Islet of Langerhans (tissue), 1 donor: ENCODE measurements at regions not wholly inside any gene's neighbourhood (a gene's known extent, or its start where the extent isn't known, plus 50 kb on each side); places are given as distances from the start of the nearest gene placed in this dataset.
"Not testable (repeated sequence)": the region's sequence is repeated elsewhere in the genome, so short reads cannot be mapped to it uniquely, and the experiment has no call there.

ENCODE experiments used
- FAIRE-seq: peaks from one replicate; lab custom pipeline; 2011; peaks lifted over from hg19 to GRCh38; lab: Jason Lieb, UNC

DNA sequence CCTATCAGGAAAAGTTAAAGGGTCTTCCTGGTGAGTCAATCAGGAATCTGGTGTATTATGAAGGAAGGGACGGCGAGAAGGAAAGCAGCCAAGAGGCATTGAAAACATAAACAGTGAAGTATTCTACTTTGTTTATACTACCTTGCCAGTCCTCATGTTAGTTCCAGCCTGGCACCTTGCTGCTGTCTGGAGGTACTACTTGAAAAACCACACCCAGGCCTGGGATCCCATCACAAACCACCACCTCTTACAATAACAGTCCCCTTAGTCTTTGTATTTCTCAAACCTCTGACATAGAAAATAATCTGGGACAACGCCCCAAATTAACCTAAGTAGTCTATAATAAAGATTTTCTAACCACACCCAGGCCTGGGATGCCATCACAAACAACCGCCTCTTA, 676.7 kb upstream of the SOX9 start:
- no peak for FAIRE-seq

DNA sequence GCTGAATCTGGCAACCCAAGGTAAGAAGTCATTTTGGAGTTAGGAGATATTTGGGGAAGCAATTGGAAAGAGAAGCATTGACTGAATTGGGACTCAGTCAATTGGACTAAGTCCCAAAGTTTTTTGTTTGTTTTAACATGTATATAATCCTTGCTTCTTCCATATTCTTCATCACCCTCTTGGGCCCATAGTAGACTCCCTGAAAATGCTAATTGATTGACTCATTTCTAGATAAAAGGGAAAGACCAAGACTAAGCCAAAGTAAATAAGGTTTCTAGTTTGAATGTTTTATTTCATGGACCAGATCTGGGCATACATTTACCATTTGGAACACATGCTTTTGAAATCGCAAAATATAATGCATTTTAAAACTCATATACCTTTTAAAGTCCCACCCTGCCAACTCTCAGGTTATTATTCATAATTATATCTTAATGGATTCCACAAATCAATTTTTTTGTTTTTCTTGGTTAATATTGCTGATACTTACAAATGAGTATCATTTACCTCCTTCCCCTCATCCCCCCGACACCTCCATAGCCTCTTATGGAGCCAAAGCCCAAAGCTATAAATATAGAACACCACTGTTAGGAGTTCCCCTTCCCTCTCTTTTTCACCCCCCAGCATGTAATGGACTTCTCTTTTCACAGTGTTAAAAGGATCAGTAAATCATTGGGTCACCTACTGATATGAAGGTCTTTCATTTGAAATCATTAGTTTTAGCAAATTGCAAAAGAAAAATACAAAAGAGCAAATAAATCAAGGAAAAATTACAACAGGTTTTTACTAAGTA, 674.0 kb upstream of the SOX9 start:
- peak; percentile 43 for FAIRE-seq

DNA sequence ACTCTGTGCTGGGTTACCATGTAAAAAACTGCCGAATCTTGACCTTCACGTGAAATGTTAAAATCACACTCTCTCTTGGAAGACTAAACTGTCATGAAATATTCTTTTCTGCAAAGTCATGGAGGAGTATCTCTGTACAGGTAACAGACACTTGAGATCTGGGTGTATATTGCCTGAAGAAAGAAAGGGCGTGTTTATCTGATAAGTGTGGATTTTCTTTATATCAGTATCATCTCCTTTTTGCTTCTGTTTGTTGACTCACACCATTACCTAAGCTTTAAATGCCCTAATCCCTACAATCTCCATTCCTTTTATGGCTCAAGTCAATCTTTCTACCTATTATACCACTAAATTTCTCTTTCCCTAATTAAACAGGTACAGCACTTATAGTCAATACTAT, 673.2 kb upstream of the SOX9 start:
- no peak for FAIRE-seq

DNA sequence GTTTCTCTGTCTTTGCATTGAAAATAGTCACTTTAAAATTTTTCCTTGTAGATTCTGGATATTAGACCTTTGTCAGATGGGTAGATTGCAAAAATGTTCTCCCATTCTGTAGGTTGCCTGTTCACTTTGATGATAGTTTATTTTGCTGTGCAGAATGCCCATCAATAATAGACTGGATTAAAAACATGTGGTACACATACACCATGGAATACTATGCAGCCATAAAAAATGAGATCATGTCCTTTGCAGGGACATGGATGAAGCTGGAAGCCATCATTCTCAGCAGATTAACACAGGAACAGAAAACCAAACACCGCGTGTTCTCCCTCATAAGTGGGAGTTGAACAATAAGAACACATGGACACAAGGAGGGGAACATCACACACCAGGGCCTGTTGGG, 670.2 kb upstream of the SOX9 start:
- not testable (repeated sequence) for FAIRE-seq

DNA sequence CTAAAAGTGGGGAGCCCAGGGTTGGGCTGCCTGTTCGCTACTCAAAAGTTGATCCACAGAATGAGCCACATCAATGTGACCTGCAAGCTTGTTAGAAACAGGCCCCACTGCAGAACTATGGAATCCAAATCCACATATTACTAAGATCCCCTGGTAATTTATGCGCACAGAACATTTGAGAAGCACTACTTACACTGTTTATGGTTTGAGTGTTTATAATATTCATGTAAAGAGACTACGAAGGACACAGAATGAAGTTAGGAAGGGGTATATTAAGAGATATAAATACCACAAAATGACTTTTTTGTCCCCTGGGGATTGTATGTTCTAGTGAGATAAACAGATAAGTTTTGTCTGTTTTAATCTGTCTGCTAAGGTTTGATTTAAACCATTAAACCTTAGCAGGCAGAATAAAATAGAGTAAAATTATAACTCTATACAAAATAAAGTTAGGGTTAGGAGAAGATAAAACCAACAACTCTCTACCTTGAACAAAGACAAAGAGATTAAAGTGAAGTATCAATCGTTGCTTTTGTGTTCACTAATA, 666.9 kb upstream of the SOX9 start:
- no peak for FAIRE-seq

DNA sequence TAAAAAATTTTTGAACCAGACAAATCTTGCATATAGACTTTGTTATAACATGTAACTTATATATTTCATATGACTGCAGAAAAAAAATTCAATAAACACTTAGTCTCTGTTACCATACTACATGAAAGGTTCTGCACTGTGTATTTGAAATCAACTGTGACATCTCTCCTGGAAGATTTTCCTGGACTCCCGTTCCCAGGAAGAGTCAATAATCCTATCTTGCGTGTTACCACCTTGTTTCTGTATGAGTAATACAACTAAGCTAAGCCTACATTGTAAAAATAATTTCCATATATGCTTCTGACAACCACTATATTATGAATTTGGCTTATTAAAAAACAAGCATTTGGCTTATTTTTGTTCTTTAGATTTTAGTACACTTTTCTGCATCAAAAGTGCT, 665.6 kb upstream of the SOX9 start:
- no peak for FAIRE-seq

DNA sequence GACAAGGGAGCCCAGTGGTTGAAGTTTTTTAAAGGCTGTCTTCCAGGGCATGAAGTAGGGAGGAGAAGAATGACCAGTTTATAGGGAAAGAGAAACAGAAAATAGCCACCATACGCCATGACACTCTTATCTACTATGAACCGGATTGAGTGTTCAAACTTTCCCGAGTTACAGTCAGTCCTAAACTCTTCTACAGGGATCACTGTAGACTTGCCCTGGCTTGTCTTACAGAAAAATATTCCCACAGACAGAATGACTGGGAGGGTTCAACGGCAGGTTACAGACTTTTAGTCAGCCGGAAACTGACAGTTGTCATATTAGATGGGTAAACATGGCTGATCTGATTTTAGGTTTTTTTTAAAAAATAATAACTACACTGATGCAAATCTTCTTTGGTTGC, 662.5 kb upstream of the SOX9 start:
- FAIRE-seq: no peak

DNA sequence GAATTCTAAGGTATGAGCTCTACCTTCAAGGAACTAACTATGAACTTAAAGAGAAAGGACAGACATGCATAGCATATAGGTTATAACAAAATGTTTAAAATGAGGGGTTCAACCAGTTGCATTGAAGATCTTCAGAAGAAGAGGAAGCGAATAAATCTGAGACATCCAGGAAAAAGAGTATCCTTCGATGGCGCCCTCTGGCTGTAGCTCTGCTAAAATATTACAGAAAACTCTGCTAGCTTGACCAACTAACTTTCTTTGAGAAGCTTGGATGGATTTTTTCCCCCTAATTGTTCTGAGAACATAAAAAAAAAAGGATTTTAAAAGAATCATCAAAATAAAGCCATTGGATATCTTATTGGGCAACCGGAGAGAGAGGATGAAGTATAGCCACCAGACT, 659.9 kb upstream of the SOX9 start:
- no peak for FAIRE-seq

DNA sequence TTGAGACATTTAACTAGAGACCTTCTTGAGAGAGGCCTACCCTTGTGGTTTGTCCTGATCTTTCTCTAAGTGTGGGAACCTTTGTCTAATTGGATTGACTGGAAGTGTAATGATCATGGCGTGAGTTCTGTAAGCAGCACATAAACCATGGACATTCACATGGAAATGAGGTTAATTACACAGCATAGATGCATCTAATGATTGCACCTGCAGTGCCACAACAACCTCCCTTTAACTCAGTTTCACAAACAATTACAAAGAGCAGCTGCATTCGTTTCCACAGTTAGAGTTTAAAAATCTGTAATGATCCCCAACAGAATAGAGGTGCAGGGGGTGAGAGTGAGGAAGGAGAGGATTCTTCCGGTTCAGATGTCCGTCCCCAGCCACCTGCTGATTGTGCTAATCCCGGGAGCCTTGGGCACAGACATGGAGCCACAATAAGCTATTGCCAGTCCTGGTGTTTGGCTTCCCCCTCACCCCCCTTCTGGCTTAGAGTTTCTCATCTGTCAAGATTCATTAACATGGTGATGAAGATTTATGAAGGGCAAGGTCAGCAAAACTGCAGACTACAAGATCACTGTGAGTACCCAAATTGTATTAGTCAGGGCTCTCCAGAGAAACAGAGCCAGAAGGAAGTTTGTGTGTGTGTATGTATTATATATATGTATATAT, 659.2 kb upstream of the SOX9 start:
- no peak for FAIRE-seq

DNA sequence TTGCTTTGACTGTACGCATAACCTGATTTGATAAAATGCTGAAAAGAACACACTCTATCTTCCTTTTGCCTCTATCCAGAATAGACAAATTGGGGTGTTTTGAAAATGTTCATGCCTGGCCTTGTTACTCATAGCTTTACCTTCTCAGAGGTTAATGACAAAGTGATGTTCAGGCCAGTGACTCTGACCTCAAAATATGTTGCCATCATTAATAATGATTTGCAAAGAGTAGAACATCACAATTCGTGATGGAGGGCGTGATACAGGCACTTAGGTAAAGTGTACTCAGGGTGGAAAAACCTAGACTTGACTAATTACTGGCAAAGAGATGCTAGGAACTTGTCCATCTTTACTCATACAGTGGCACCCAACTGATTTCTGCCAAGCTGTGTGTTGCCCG, 656.6 kb upstream of the SOX9 start:
- no peak for FAIRE-seq

DNA sequence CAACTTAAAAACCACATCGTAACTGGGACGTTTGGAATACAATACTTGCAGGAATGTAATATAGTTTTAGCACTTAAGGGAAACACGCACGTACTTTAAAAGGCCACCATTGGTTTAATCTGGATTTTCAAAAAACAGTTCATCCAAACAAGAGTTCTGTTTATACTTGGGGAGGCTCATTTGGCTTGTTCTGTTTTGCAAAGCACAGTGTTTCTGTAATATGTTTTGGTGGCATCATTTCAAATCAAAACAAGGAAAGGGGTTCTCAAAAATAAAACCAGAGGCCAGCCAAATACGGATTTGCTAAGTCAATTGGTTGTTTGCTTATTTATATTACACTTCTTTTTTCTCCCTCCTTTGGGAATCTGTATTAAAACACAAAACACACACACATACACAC, 656.1 kb upstream of the SOX9 start:
- FAIRE-seq: no peak

DNA sequence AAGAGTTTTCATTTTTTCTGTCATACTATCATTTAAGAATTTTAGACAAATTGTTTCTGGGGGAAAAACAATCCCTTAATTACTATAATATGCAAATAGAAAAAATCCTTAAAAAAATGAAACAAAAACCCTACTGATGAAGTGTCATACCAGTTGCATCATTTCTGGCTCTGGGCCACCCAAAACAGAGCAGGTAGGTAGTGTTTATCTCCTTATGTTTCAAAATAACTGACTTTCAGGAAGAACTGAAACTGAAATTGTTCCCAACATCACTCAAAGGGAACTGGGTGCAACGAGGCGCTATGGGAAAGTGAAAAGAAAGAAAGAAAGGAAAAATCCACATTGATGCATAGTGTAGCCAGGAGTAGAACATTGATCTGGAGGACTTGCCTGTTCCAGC, 653.1 kb upstream of the SOX9 start:
- FAIRE-seq: no peak

DNA sequence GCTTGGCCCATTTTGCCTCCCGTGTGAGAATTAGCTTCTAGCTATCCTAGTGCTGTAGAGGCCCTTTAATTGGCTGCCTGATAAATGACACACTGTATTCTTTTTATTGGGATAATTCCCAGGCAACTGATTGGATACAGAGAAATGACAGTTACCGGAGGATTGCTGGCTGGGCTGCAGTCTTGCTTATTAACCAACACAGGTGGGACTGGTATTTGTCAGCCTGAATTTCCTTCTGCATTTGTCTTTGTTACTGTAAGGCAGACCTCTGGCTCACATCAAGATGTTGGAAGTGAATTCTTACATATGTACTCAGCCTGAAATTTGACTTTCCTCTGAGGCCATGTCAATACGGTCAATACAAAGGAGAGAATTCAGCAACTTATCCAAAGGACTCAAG, 650.8 kb upstream of the SOX9 start:
- FAIRE-seq: no peak

DNA sequence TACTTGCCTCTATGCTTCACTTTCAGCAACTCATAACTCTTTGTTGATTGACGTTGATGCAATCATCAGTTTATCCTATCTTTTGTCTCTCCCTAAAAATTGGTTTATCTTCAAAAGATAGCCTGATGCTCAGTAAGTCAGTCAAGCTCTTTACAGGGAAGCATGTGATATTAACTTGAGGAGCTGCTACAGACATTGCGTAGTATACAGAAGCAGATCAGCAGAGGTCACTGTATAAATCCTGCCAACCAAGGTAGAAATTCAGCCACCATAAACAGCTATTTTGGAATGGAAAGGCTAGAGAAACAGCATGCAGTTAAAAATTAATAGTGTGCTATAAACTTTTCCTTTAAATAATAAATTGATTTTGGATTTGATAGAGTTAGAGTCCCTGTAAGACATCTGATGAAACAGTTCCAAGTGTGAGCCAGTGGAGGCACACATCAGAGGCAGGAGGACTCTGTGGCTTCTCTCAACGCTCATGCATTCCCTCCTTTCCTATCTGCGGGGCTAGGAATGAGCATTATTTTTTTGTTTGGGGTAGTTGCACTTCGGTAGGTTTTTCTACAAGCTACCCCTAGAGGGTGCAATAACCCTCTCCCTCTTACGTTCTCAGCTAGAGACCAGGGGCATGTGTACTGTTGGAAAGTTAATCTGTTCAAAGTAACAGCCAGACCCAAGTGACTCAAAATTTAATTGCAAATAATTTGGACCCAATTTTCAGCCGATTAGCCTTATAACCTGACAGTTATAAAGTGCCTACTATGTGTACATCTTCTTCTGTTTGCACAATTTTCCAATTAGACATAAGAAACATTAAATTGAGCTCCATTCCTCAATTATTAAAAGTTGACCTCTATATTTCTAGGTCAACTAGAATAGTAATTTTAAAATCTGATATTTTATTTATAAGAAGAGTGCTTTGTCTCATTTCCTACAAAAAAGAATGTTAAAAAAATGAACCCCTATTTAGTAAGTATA, 647.7 kb upstream of the SOX9 start:
- peak; percentile 93 for FAIRE-seq

DNA sequence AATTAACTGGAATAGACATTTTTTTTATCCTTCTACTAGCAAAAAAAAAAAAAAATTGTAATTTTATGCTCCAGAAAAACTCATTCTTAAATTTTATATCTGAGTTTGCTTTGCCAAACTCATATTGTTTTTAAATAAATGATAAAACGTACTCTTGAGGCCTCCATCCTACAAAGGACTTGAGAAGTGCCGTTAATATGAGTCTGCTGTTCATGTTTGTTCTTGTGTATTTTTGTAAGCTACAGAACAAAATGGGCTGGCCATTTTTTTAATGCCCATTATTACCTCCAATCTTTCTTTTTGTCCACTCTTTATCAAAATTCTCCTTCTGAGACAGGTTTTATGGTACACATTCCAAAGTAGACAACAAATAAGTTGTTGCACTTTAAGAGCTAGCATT, 643.5 kb upstream of the SOX9 start:
- FAIRE-seq: no peak

DNA sequence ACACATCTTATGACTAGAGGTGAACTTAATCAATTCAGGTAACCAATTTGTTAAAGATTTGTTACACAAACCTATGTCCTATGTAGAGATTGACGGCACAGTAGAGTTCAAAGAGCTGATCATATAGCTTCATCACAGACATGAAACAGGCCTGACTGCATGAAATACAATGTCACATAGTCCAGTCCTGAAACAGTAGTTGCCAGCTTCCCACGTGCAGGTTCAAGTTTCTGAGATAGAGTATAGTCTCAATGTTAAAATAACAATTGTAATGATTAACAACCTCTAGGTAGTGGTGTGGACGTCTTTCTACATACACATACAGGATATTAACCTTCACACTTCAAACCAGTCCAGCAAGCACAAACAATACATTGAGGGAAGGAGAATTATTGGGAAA, 640.7 kb upstream of the SOX9 start:
- no peak for FAIRE-seq

DNA sequence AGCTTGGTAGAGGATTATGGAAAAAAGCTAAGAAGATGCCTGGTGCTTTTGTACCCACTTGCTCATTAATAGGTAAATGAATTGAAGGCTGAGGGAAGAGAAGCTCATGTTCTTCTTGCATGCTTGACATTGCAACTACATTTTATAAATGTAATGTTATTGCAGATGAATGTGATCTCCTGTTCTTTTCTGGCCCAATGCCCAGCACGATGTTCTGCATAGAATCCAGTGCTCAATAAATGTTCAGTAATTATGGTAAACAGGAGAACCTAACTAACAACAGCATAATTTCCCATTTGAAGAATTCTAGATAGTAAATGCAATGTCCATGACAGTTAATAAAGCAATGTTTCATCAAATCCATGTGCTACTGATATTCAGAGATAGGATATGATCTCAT, 638.2 kb upstream of the SOX9 start:
- no peak for FAIRE-seq

DNA sequence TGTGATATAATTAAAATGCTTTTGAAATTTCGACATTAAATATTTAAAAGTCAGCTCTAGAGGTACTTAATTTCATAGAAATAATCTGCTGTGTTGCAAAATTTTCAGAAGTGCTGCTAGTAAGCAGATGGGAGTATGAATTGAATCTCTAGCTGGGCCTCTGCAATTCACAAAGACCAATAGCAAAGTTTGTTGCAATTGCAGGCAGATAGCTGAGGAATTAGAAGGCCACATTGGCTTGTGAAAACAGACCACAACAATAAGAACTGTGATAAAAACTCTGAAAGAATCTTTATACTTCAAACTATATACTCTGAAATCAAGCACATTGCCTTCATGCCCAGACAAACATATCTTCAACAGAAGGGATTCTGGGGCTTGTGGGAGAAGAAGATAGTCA, 636.3 kb upstream of the SOX9 start:
- no peak for FAIRE-seq

DNA sequence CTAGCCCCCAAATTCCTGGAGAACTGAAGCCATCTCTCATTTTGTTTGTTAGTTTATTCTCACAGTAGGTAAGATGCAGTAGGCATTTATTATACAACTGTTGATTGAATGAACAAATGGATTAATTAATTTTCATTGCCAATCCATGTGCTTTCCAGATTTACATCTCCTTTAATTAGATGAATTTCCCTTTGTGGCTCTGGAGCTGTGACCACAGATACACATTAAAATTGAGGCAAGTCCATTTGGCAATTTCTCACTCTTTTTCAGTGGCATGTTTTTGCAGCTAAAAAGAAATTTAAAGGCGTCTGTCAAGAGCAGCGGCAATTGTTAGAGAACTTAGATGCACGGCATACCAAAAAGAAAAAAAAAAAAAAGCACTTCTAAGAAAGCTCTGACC, 635.4 kb upstream of the SOX9 start:
- no peak for FAIRE-seq

DNA sequence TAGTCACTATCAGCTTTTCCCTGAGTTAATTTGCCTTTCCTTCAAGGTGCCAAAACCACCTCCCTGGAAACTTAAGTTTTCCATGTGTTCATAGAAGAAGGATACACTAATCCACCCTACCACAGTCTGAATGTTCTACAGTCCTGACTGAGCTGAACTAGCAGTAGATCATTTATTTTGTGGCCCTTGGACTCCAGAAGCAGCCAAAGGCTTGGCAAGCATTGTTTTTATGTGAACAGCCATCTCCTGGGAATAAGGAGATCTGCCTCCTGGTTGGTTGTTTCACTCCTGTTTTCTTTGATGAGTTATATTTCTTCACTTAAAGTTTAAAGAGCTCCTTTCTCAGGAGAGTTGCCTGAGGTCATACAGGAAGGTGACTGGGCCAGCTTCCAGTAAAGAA, 634.6 kb upstream of the SOX9 start:
- FAIRE-seq: no peak

DNA sequence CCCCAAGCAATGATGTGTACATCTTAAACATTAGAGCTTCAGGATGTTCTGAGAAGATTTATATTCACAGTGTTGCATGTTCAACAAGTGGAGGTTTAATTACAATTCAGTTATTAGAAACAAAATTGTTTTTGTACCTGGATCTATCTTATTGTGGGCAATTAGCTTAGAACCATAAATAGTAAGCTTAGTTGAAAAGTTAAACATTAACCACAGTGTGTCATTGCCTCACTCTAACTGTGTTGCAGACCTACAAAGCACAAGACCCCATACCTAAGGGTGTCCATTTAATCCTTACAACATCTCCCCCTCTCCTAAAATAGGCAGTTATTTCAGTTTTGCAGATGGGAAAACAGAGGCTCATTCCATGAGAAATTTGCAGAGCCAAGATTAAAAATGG, 632.0 kb upstream of the SOX9 start:
- FAIRE-seq: no peak

DNA sequence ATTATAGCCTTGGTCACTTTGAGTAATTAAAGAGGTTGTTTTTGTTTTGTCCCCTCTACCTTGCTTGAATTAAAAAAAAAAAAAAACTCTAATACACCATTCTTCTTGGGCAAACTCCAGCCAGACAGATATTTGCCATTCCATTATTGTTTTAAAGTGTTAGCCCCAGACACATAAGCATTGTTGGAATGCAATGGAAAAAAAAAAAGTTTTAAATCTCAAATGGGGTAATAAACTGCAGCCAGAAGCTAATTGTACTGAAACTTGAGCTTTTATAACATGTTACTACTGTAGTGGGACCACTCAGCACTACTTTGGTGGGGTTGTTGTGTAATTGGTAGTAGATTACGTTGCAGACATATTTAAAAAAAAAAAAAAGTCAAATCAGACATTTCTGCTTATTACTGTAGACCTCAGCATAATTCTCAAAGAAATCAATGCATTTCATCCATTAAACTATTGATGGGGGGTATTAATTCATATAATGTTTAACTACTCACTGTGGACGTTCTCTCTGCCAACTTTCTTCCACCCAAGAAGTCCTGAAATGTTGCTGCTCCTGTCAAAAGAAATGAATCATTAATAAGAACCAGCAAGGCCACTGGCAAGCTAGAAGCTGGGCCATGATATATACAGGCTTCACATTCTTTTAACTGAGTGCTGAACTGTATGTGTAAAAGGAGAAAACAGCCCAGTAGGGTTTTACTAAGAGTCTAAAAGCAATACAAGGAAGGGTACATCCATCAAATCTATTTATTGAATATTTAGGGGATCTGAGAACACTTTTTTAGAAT, 626.6 kb upstream of the SOX9 start:
- no peak for FAIRE-seq
